Activated effector memory CD4-positive, alpha-beta T cell treated with anti-CD3 and anti-CD28 coated beads, Interleukin-2, amount 50 U/mL, for 16 hours (primary cell): ENCODE measurements at regions not wholly inside any gene's neighbourhood (a gene's known extent, or its start where the extent isn't known, plus 50 kb on each side); places are given as distances from the start of the nearest gene placed in this dataset.

Experiments used
- DNase-seq: peaks from one replicate; pipeline ENCODE4 v3.0.0-alpha.2; 2020

DNA sequence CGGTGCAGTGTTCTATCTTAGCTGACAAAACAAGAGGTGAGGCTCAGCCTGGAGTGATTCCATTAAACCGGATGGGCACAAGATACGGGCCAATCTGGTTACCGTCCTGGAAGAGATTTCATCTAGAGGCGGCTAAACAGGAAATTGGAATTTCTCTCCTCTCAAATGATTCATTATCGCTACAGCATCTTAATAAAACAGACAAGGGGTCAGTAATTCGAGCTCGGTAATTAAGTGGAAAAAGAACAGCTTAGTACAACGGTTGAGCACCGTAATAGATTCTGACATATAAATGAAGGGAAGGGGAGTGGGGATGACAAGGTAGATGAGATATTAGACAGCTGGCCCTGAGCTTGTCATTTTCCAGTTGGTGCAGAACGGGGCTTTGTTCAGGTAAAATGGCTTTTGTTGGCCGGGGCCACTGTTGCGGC lies 137.2 kb downstream of the EDN3 start:
- DNase-seq = no peak

- DNase-seq = no peak
Measured at GRCh38 chr20:59438201-59438600, 137.8 kb downstream of the EDN3 start.

GRCh38 chr20:59439243-59439642 lies 138.8 kb downstream of the EDN3 start:
- no peak for DNase-seq

GRCh38 chr20:59441306-59441705 lies 140.9 kb downstream of the EDN3 start:
- DNase-seq = peak; percentile 25

- peak; percentile 39 for DNase-seq
Measured at GRCh38 chr20:59441860-59442810, 141.7 kb downstream of the EDN3 start.

DNA sequence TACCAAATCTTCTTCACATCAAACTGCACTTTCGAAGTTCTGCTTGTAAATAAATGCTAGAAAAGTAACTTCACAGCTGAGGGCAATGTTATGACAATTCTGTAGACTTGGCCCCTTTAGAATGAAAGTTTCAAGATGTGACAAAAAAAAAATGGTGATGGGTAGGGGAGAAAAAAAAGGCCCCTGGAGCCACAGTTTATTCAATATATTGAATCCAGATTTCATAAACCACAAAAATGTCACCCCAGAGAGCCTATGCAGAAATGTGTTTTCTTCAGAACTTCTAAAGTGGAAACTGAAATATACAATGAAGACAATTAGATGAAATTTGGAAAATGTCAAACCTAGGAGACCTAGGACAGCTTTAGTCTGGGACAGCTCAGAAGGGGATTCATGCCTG lies 143.1 kb downstream of the EDN3 start:
- DNase-seq = no peak

- DNase-seq = no peak
Measured at GRCh38 chr20:59446376-59446775, 146.0 kb downstream of the EDN3 start.

DNA sequence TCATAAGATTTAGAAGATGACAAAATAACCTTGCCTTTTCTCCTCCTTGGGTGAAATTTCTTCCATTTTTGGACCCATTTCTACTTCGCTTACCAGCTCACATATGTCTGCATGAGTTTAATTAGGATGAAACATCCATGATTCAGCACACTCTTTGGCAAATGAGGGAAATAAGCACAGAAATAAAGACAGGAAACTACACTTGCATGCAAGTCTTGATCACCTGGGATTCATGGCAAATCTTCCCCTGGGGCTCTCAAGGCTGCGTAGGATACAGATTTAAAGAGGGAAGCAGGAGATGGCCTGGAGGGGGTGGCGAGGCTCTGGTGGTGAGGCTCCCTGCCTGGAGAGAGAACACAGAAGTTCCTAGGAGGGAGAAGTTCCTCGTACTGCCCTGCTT lies 147.8 kb downstream of the EDN3 start:
- no peak for DNase-seq

- DNase-seq = no peak
Measured at GRCh38 chr20:59448851-59449444, 148.5 kb downstream of the EDN3 start.

DNA sequence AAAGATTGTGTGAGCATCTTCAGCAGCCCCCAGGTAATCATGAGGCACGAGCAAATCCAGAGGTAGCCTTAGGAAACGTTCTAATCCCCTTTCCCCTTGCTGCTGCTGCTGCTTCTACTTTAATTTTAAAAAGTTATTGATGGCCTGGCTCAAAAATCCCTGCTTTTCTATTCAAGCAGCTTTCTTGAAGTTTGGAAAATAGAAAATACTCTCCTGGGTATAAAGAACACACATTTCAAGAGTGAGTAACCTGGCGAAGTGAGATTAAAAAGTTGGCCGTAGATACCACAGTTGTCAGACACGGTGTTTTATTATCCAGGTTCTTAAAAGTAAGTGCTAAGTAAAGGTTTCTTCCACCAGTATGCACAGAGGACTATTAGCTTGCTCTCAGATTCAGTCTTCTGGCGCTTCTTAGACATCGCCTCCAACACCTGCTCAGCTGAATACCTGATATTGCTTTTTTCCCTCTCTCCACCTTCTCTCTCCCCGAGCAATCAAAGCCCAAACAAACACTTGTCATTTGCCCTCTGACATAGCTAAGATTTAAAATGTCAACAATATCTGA lies 150.7 kb downstream of the EDN3 start:
- DNase-seq = no peak

DNA sequence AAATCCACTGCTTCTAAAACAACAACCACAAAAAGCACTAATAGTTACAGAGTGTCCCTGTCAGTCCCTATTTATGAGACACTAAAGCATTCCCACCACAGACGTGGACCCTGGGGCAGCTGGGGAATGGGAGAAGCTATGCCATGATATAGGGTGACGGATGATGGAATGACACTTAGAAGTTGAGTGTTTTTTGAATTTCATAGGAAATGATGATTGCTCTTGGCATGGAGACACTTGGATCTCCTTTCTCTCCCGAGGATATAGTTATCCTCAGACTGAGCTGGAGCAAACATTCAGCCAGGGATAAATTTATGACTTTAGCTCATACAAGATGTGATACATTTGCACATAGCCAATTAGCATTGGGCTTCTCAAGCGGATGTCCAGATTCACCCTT lies 151.2 kb downstream of the EDN3 start:
- peak; percentile 10 for DNase-seq

DNA sequence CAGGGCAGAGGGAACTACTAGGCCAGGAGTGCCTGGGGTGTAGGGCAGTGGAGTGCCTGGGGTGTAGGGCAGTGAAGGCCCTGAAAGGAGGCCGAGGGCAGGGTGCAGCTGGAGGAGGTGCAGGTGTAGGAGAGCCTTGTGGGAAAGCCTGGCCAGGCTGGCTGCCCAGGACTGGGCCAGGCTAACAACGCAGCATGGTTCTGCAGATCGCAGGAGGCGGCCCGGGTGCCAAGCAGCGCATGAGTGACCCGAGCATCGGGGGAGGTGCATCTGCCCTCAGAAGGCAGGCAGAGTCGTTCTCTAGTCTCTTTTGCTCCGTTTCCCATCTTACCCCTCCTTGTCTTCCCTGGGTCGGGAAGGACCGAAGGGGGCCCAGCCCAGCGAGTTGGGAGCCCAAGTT lies 151.5 kb upstream of the PHACTR3 start:
- peak; percentile 44 for DNase-seq

DNA sequence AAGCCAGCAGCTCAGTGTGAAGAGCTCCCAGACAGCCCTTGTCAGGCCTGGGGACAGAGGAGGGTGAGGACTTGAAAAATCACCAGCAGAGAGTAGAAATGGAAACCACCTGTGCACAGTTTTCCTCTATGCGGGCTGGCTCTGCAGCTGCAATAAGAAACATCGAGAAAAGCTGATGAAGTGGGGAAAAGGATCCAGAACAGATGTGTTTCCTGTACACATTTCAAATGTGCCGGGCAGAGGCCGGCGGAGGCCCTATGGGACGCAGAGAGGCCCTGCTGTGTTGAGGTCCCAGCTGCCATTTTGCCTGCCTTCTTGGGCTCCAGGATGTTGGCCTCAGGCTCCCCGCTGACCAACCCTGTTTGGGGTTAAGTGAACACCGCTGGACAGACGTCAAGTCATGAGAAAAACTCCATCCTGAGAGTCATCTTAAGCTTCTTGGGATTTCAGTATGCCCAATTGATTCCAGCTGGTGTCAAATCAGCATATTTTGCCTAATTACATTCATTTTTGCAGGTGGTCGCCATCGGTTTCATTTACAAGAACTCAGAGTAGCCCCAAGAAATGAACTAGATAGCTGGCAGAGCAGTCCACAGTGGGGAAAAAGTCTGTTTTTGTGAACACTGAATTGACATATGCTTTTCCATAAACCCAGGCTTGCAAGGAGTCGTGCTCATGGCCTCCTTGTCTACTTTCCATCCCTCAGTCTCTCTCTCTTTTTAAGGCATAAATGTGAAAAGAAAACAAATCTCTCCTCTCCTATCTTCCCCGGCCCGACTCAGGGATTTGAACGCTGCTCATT lies 150.4 kb upstream of the PHACTR3 start:
- DNase-seq = peak; percentile 16

- no peak for DNase-seq
Measured at GRCh38 chr20:59455402-59456341, 148.7 kb upstream of the PHACTR3 start.

DNA sequence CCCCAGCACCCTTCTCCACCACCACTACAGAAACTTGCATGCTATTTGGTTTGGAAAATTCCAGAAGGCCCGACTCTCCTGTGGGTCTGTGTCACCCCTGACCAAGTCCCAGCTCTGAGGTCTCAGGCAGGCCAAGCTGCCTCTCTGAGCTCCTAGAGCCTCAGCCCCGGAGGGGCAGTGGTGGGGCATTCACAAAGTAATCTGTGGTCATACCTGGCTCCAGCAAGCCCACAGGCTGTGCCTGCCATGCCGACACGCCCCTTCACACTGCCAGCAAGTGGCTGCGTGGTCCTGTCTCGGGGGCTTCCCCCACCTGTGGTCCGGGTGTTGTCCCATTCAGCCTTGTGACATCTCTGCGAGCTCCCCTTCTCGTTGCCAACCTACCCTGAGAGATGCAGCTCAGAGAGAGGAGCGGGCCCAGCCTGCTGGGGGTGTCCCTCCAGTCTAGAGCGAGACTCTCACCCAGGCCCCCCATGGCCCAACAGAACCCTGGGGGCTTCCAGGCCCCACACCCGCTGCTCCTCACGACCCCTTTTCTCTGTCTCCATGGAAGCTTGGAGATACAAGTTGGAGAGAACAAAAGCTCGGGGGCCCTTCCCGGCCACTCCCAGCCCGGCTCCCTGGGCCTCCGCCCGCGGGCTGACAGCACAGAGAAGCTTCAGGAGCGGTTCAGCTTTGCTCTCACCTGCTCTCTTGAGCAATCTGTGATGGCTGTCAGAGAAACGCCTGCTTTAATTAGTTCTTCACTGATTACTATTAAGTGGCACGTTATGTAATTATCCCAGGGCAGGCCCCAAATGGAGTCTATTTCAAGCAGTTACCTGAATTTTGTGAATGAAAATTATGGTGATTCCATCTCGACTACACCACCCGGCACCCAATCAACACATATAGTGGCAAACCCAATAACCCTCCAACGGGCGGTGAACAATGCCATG lies 147.7 kb upstream of the PHACTR3 start:
- no peak for DNase-seq

DNA sequence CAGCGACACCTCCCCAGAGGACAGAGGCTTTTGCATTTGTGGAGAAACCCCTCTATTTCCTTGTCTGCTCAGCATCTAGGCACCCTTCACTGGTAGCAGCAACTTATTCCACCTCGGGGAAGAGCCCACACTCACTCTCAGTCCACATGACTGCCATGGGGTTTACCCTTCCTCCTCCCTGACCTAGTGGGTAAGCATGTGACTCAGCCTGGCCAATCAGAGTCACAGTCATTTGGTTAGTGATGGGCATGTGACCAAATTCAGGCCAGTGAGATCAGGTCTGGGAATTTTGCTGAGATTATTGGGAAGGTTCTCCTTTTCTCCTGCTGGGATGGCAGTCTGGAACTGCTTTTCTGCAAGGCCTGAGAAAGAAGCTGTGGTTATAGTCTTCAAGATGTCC lies 145.7 kb upstream of the PHACTR3 start:
- peak; percentile 9 for DNase-seq

- DNase-seq = peak; percentile 13
Measured at GRCh38 chr20:59459586-59459985, 144.8 kb upstream of the PHACTR3 start.

DNA sequence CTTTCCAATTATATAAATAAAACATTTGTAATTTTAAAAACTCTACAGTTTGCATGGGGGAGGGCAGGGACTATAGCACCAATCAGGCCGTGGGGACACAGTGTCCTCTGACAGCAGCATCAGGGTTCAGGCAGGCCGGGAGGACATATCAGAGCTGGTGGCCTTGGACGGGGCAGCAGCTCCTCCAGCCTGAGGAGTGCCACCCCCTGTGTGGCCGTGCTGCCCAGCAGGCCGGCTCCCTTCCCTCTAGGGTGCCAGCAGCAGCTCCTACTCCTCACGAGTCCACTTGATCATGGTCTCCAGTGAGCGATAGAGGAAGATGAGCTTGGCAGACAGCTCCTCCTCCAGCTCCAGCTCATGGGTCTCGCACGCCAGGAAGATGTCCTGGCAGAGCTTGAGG lies 144.0 kb upstream of the PHACTR3 start:
- DNase-seq = peak; percentile 30

DNA sequence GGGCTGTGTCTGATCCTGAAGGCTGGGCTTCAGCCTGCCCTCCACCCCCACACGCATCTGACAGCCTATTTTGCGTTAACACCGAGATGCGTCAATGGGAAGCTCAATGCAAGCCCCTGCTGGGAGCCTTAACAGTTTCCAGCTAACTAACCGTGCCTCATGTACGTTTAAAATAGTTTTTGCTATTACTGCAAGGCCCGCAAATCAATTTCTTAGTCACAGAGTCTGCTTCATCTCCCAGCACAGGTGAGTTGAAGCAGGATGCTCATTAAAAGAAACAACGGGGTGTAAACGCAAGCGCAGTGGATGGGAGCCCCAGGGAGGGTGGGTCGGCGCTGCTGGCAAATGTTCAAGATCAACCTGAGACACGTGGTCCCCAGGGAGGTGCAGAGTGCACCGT lies 142.8 kb upstream of the PHACTR3 start:
- no peak for DNase-seq

GRCh38 chr20:59462249-59462648 lies 142.1 kb upstream of the PHACTR3 start:
- no peak for DNase-seq

GRCh38 chr20:59463541-59463940 lies 140.8 kb upstream of the PHACTR3 start:
- DNase-seq = peak; percentile 28
